Ascending aorta (tissue), 2 donors: ENCODE measurements at regions not wholly inside any gene's neighbourhood (a gene's known extent, or its start where the extent isn't known, plus 50 kb on each side); places are given as distances from the start of the nearest gene placed in this dataset.

Experiments
- DNase-seq, 2 donors: peaks; one replicate each; pipeline ENCODE4 v3.0.0-alpha.2; 2019; ENCODE audit warnings: low spot score in 2 of 2
- H3K27ac ChIP-seq, 2 donors: fragments of 200-600 bp; sonication (generic); one replicate each; pipeline ENCODE4 v1.5.1; 2016 to 2017; ENCODE audit warnings: mild to moderate bottlenecking in 1 of 2
- H3K27me3 ChIP-seq: fragments of 200-600 bp; sonication (generic); one replicate; pipeline ENCODE4 v1.5.1; 2017
- H3K36me3 ChIP-seq, 2 donors: fragments of 200-600 bp; sonication (generic); one replicate each; pipeline ENCODE4 v1.5.1; 2016
- H3K4me1 ChIP-seq, 2 donors: fragments of 200-600 bp; sonication (generic); one replicate each; pipeline ENCODE4 v1.5.1; 2016 to 2017; ENCODE audit warnings: mild to moderate bottlenecking in 1 of 2
- H3K4me3 ChIP-seq, 2 donors: fragments of 200-600 bp; sonication (generic); one replicate each; pipeline ENCODE4 v1.5.1; 2016 to 2017; ENCODE audit warnings: mild to moderate bottlenecking in 1 of 2
- H3K9me3 ChIP-seq, 2 donors: fragments of 200-600 bp; sonication (generic); one replicate each; pipeline ENCODE4 v1.5.1; 2016
- CTCF ChIP-seq, 3 experiments: fragments of 200-600 bp in 2 of 3; fragments of 450-650 bp in 1 of 3; sonication (generic) in 2 of 3; IDR thresholded peaks; one replicate each; pipeline ENCODE4 v1.5.1; 2016 to 2019; ENCODE audit warnings: antibody characterized with exemption in 3 of 3, mild to moderate bottlenecking in 1 of 3, moderate library complexity in 1 of 3
- intact Hi-C: fragments of 100-400 bp; cut with DNase I; formaldehyde crosslinking; loops from one replicate; pipeline ENCODE4 v1.15.1; 2023

- Histone ChIP-seq H3K36me3 (no peaks in the 10 kb centered on the region), H3K4me3 (no peak overlapping the region), H3K4me1 (no peaks in the 10 kb centered on the region), H3K27me3 (no peaks in the 10 kb centered on the region), H3K9me3 (no peaks in the 10 kb centered on the region), H3K27ac (no peak overlapping the region)
- no peak for TF ChIP-seq CTCF (IDR thresholded peaks at IDR 0.05)
- intact Hi-C loops: no loop called here
- DNase-seq: no peak
Measured at GRCh38 chr11:109784536-109784935, 308.7 kb upstream of the ZC3H12C start.

- no peak for DNase-seq
- Histone ChIP-seq H3K36me3 (no peaks in the 10 kb centered on the region), H3K4me3 (no peak overlapping the region), H3K9me3 (no peaks in the 10 kb centered on the region), H3K27me3 (no peaks in the 10 kb centered on the region), H3K4me1 (no peaks in the 10 kb centered on the region), H3K27ac (no peak overlapping the region)
- no peak for TF ChIP-seq CTCF (IDR thresholded peaks at IDR 0.05)
- intact Hi-C loops: no loop called here
Measured at GRCh38 chr11:109785198-109785597, 308.0 kb upstream of the ZC3H12C start.

- no peak overlapping the region for H3K4me3 ChIP-seq
- no peaks in the 10 kb centered on the region for H3K4me1 ChIP-seq
- no peaks in the 10 kb centered on the region for H3K9me3 ChIP-seq
- no peaks in the 10 kb centered on the region for H3K27me3 ChIP-seq
- no peak overlapping the region for H3K27ac ChIP-seq
- DNase-seq: no peak
- no peaks in the 10 kb centered on the region for H3K36me3 ChIP-seq
- intact Hi-C loops: no loop called here
- TF ChIP-seq CTCF (IDR thresholded peaks at IDR 0.05): no peak
Measured at GRCh38 chr11:109785714-109786113, 307.5 kb upstream of the ZC3H12C start.

- Histone ChIP-seq H3K4me1 (no peaks in the 10 kb centered on the region), H3K27ac (no peak overlapping the region), H3K27me3 (no peaks in the 10 kb centered on the region), H3K36me3 (no peaks in the 10 kb centered on the region), H3K4me3 (no peak overlapping the region), H3K9me3 (no peaks in the 10 kb centered on the region)
- no peak for TF ChIP-seq CTCF (IDR thresholded peaks at IDR 0.05)
- DNase-seq: no peak
- intact Hi-C loops: no loop called here
Measured at GRCh38 chr11:109788948-109789490, 304.2 kb upstream of the ZC3H12C start.

- Histone ChIP-seq H3K4me1 (no peaks in the 10 kb centered on the region), H3K4me3 (no peak overlapping the region), H3K9me3 (no peaks in the 10 kb centered on the region), H3K27ac (no peak overlapping the region), H3K27me3 (no peaks in the 10 kb centered on the region), H3K36me3 (no peaks in the 10 kb centered on the region)
- intact Hi-C loops: no loop called here
- TF ChIP-seq CTCF (IDR thresholded peaks at IDR 0.05): no peak
- DNase-seq: no peak
Measured at GRCh38 chr11:109789901-109790300, 303.3 kb upstream of the ZC3H12C start.

- intact Hi-C loops: no loop called here
- DNase-seq: no peak
Measured at GRCh38 chr11:109791337-109791736, 301.9 kb upstream of the ZC3H12C start.

More at GRCh38 chr11:109791337-109791736, 301.9 kb upstream of the ZC3H12C start:
- no peak overlapping the region for H3K27ac ChIP-seq
- H3K4me3 ChIP-seq: no peak overlapping the region
- H3K4me1 ChIP-seq: no peaks in the 10 kb centered on the region
- H3K9me3 ChIP-seq: no peaks in the 10 kb centered on the region
- H3K27me3 ChIP-seq: no peaks in the 10 kb centered on the region
- TF ChIP-seq CTCF (IDR thresholded peaks at IDR 0.05): no peak
- no peaks in the 10 kb centered on the region for H3K36me3 ChIP-seq
